Loucy (cell line): ENCODE measurements at regions not wholly inside any gene's neighbourhood (a gene's known extent, or its start where the extent isn't known, plus 50 kb on each side); places are given as distances from the start of the nearest gene placed in this dataset.

Experiments used
- CTCF ChIP-seq: fragments of 200-600 bp; sonication (generic); conservative IDR thresholded peaks from 2 replicates; pipeline ENCODE4 v1.5.1; 2014; ENCODE audit warnings: mild to moderate bottlenecking, antibody characterized with exemption, low read length
- EZH2phosphoT487 ChIP-seq: fragments of 200-600 bp; IDR thresholded peaks from 2 replicates; pipeline ENCODE4 v1.6.1; 2018; ENCODE audit warnings: antibody characterized with exemption, mild to moderate bottlenecking, moderate library complexity, borderline replicate concordance

- TF ChIP-seq CTCF (no peak), EZH2phosphoT487 (no peak)
Observed at GRCh38 chr7:112908086-112908485, 117.9 kb upstream of the TMEM168 start.
